Neural cell (in vitro differentiated cells): ENCODE measurements at regions not wholly inside any gene's neighbourhood (a gene's known extent, or its start where the extent isn't known, plus 50 kb on each side); places are given as distances from the start of the nearest gene placed in this dataset.

ENCODE experiments used
- CTCF ChIP-seq: fragments of 450-650 bp; IDR thresholded peaks from 2 replicates; pipeline ENCODE4 v1.5.1; 2014; ENCODE audit warnings: antibody characterized with exemption, mild to moderate bottlenecking, moderate library complexity; ENCODE audit not compliant: poor library complexity, severe bottlenecking
- EP300 ChIP-seq: fragments of 450-650 bp; conservative IDR thresholded peaks from 2 replicates; pipeline ENCODE4 v1.6.1; 2014; ENCODE audit warnings: antibody characterized with exemption, mild to moderate bottlenecking, moderate library complexity; ENCODE audit not compliant: poor library complexity, severe bottlenecking
- EZH2 ChIP-seq: fragments of 200-600, 300-800 bp; shearing (Covaris generic), sonication (generic); IDR thresholded peaks from 2 replicates; pipeline ENCODE4 v1.6.1; 2014; ENCODE audit warnings: antibody characterized with exemption, low read length, borderline replicate concordance, mild to moderate bottlenecking; ENCODE audit not compliant: insufficient read depth, poor library complexity, severe bottlenecking
- POLR2AphosphoS5 ChIP-seq: IDR thresholded peaks from 2 replicates; pipeline ENCODE4 v1.6.1; 2012
- TAF1 ChIP-seq: IDR thresholded peaks from 2 replicates; pipeline ENCODE4 v1.6.1; 2012; ENCODE audit warnings: low read depth
- TF ChIP-seq, protein P1 (sequence below): IDR thresholded peaks from 2 replicates; pipeline ENCODE4 v1.6.1; 2012; ENCODE audit warnings: borderline replicate concordance

DNA sequence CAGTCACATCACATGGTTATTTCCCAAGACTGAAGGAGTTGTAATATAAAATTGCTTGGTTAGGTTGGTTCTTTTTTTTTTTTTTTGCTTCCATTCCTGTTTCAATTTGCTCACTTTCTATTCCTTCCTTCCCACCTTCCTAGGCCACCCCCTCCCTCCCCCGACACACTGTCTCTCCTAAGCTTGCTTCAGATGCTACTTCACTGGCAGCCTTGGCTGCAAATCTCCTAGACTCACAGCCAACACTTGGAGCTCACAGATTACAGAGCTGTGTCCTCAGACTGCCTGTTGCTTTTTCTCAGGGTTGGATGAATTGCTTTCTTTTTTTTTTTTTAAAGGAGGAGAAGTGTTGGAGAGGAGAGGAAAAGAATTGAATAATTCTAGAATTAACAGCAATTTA is 77.3 kb upstream of the GRIN2B start:
- TF ChIP-seq, protein P1, sequence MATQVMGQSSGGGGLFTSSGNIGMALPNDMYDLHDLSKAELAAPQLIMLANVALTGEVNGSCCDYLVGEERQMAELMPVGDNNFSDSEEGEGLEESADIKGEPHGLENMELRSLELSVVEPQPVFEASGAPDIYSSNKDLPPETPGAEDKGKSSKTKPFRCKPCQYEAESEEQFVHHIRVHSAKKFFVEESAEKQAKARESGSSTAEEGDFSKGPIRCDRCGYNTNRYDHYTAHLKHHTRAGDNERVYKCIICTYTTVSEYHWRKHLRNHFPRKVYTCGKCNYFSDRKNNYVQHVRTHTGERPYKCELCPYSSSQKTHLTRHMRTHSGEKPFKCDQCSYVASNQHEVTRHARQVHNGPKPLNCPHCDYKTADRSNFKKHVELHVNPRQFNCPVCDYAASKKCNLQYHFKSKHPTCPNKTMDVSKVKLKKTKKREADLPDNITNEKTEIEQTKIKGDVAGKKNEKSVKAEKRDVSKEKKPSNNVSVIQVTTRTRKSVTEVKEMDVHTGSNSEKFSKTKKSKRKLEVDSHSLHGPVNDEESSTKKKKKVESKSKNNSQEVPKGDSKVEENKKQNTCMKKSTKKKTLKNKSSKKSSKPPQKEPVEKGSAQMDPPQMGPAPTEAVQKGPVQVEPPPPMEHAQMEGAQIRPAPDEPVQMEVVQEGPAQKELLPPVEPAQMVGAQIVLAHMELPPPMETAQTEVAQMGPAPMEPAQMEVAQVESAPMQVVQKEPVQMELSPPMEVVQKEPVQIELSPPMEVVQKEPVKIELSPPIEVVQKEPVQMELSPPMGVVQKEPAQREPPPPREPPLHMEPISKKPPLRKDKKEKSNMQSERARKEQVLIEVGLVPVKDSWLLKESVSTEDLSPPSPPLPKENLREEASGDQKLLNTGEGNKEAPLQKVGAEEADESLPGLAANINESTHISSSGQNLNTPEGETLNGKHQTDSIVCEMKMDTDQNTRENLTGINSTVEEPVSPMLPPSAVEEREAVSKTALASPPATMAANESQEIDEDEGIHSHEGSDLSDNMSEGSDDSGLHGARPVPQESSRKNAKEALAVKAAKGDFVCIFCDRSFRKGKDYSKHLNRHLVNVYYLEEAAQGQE = no peak
- no peak for TF ChIP-seq EP300
- TF ChIP-seq CTCF = no peak
- no peak for TF ChIP-seq TAF1
- TF ChIP-seq POLR2AphosphoS5 = no peak
- no peak for TF ChIP-seq EZH2
